ENCODE measurements at regions not wholly inside any gene's neighbourhood (a gene's known extent, or its start where the extent isn't known, plus 50 kb on each side); places are given as distances from the start of the nearest gene placed in this dataset.

DNA sequence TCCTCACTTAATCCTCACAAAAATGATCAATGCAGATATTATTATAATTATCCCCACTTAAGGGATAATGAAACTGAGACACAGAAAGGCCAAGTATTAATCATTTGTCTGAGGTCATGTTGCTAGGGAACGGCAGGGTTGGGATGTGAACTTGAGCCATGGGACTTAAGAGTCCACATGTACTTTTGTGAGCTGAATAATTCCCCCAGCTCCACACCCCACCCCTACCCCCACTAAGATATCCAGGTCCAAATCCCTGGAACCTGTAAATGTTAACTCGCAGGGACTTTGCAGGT, 290.5 kb upstream of the GADL1 start:
- TF ChIP-seq EZH2phosphoT487 (IDR thresholded peaks at IDR 0.05; ENCODE audit: insufficient read depth, low read depth) (no peak), EZH2 (IDR thresholded peaks at IDR 0.05; ENCODE audit: insufficient read depth, poor library complexity, severe bottlenecking) (no peak)

Measured in GM23248 (cell line).